ENCODE measurements at regions not wholly inside any gene's neighbourhood (a gene's known extent, or its start where the extent isn't known, plus 50 kb on each side); places are given as distances from the start of the nearest gene placed in this dataset.

GRCh38 chr18:8458546-8459215, 150.6 kb upstream of the RAB12 start:
- Histone ChIP-seq H3K79me2 (ENCODE audit: insufficient read depth, low read length) (no peaks in the 10 kb centered on the region), H3K9ac (ENCODE audit: low read depth, low read length, poor library complexity, severe bottlenecking) (no peak overlapping the region)

GRCh38 chr18:8460748-8461147, 148.5 kb upstream of the RAB12 start:
- H3K27me3 ChIP-seq (ENCODE audit: insufficient read depth, low read length, poor library complexity, severe bottlenecking): no peaks in the 10 kb centered on the region
- H3K36me3 ChIP-seq (ENCODE audit: insufficient read depth, low read length): no peaks in the 10 kb centered on the region
- no peaks in the 10 kb centered on the region for H3K9me2 ChIP-seq (replicated peaks; ENCODE audit: low read depth, low read length)
- no peaks in the 10 kb centered on the region; the same call in 1 of the 2 replicates for H3K9me3 ChIP-seq (ENCODE audit: insufficient read depth, low read depth, low read length)
- TF ChIP-seq CTCF (conservative IDR thresholded peaks at IDR 0.05; ENCODE audit: low read length): no peak
- no peak for TF ChIP-seq EZH2phosphoT487 (IDR thresholded peaks at IDR 0.05; ENCODE audit: borderline replicate concordance)
- no peak overlapping the region for H2AFZ ChIP-seq (ENCODE audit: low read length)
- H3K4me1 ChIP-seq (ENCODE audit: insufficient read depth, low read length, poor library complexity, severe bottlenecking): no peaks in the 10 kb centered on the region
- H3K9ac ChIP-seq (ENCODE audit: low read depth, low read length, poor library complexity, severe bottlenecking): no peak overlapping the region
- no peak overlapping the region for H3K4me3 ChIP-seq (ENCODE audit: low read length, poor library complexity, severe bottlenecking)
- H3F3A ChIP-seq (ENCODE audit: low read depth): no peaks in the 10 kb centered on the region
- H4K20me1 ChIP-seq (ENCODE audit: insufficient read depth, low read length, poor library complexity, severe bottlenecking): no peaks in the 10 kb centered on the region
- no peak overlapping the region for H3K4me2 ChIP-seq (ENCODE audit: low read depth, low read length, poor library complexity, severe bottlenecking)
- H3K79me2 ChIP-seq (ENCODE audit: insufficient read depth, low read length): no peaks in the 10 kb centered on the region

More at GRCh38 chr18:8458546-8459215, 150.6 kb upstream of the RAB12 start:
- Histone ChIP-seq H3K4me3 (ENCODE audit: low read length, poor library complexity, severe bottlenecking) (no peak overlapping the region), H4K20me1 (ENCODE audit: insufficient read depth, low read length, poor library complexity, severe bottlenecking) (no peaks in the 10 kb centered on the region), H3K4me1 (ENCODE audit: insufficient read depth, low read length, poor library complexity, severe bottlenecking) (no peaks in the 10 kb centered on the region), H3K9me2 (replicated peaks; ENCODE audit: low read depth, low read length) (no peaks in the 10 kb centered on the region), H2AFZ (ENCODE audit: low read length) (no peak overlapping the region), H3K36me3 (ENCODE audit: insufficient read depth, low read length) (no peaks in the 10 kb centered on the region), H3K9me3 (ENCODE audit: insufficient read depth, low read depth, low read length) (no peaks in the 10 kb centered on the region; the same call in 1 of the 2 replicates), H3F3A (ENCODE audit: low read depth) (no peaks in the 10 kb centered on the region), H3K27me3 (ENCODE audit: insufficient read depth, low read length, poor library complexity, severe bottlenecking) (no peaks in the 10 kb centered on the region), H3K4me2 (ENCODE audit: low read depth, low read length, poor library complexity, severe bottlenecking) (no peak overlapping the region)
- no peak for TF ChIP-seq EZH2phosphoT487 (IDR thresholded peaks at IDR 0.05; ENCODE audit: borderline replicate concordance)
- TF ChIP-seq CTCF (conservative IDR thresholded peaks at IDR 0.05; ENCODE audit: low read length): no peak

GRCh38 chr18:8461544-8461943, 147.7 kb upstream of the RAB12 start:
- Histone ChIP-seq H3K79me2 (ENCODE audit: insufficient read depth, low read length) (no peaks in the 10 kb centered on the region), H3K9ac (ENCODE audit: low read depth, low read length, poor library complexity, severe bottlenecking) (no peak overlapping the region), H3K4me2 (ENCODE audit: low read depth, low read length, poor library complexity, severe bottlenecking) (no peak overlapping the region), H4K20me1 (ENCODE audit: insufficient read depth, low read length, poor library complexity, severe bottlenecking) (no peaks in the 10 kb centered on the region), H3K27me3 (ENCODE audit: insufficient read depth, low read length, poor library complexity, severe bottlenecking) (no peaks in the 10 kb centered on the region), H3K36me3 (ENCODE audit: insufficient read depth, low read length) (no peaks in the 10 kb centered on the region), H2AFZ (ENCODE audit: low read length) (no peak overlapping the region), H3K4me3 (ENCODE audit: low read length, poor library complexity, severe bottlenecking) (no peak overlapping the region), H3F3A (ENCODE audit: low read depth) (no peaks in the 10 kb centered on the region), H3K9me3 (ENCODE audit: insufficient read depth, low read depth, low read length) (no peaks in the 10 kb centered on the region; the same call in 1 of the 2 replicates), H3K4me1 (ENCODE audit: insufficient read depth, low read length, poor library complexity, severe bottlenecking) (no peaks in the 10 kb centered on the region), H3K9me2 (replicated peaks; ENCODE audit: low read depth, low read length) (no peaks in the 10 kb centered on the region)
- TF ChIP-seq CTCF (conservative IDR thresholded peaks at IDR 0.05; ENCODE audit: low read length): no peak
- TF ChIP-seq EZH2phosphoT487 (IDR thresholded peaks at IDR 0.05; ENCODE audit: borderline replicate concordance): no peak
